Tibial artery (tissue), 4 donors: ENCODE measurements at regions not wholly inside any gene's neighbourhood (a gene's known extent, or its start where the extent isn't known, plus 50 kb on each side); places are given as distances from the start of the nearest gene placed in this dataset.

Experiments used
- DNase-seq, 2 donors: peaks; one replicate each; pipeline ENCODE4 v3.0.0-alpha.2; 2019
- H3K27ac ChIP-seq, 2 donors: fragments of 200-600 bp; sonication (generic) in 1 of 2; 1 replicate in 1 of 2; 2 replicates in 1 of 2; pipeline ENCODE4 v1.5.1; 2018 to 2019; ENCODE audit warnings: mild to moderate bottlenecking in 1 of 2
- H3K27me3 ChIP-seq, 2 donors: fragments of 200-600 bp; sonication (generic) in 1 of 2; one replicate each; pipeline versions ENCODE4 v1.5.1 to v1.6.0; 2016 to 2019
- H3K36me3 ChIP-seq, 3 donors: fragments of 200-600 bp; sonication (generic) in 2 of 3; one replicate each; pipeline ENCODE4 v1.5.1; 2016 to 2019; ENCODE audit warnings: mild to moderate bottlenecking in 2 of 3
- H3K4me1 ChIP-seq, 4 donors: fragments of 200-600 bp; sonication (generic) in 2 of 4; 1 replicate in 3 of 4; 2 replicates in 1 of 4; pipeline ENCODE4 v1.5.1; 2016 to 2019
- H3K4me3 ChIP-seq, 2 donors: fragments of 200-600 bp; sonication (generic) in 1 of 2; 1 replicate in 1 of 2; 2 replicates in 1 of 2; pipeline ENCODE4 v1.5.1; 2018 to 2019; ENCODE audit warnings: mild to moderate bottlenecking in 2 of 2
- H3K9me3 ChIP-seq, 3 donors: fragments of 200-600 bp; sonication (generic) in 1 of 3; one replicate each; pipeline ENCODE4 v1.5.1; 2016 to 2019
- intact Hi-C: fragments of 100-400 bp; cut with DNase I; formaldehyde crosslinking; loops from one replicate; pipeline ENCODE4 v1.15.0; 2023; ENCODE audit warnings: low total_unique reads
- TF ChIP-seq, protein P1 (sequence below), 2 experiments: fragments of 200-600 bp in 1 of 2; fragments of 450-650 bp in 1 of 2; IDR thresholded peaks; one replicate each; pipeline ENCODE4 v1.5.1; 2017 to 2019; ENCODE audit warnings: antibody characterized with exemption in 2 of 2, mild to moderate bottlenecking in 1 of 2, moderate library complexity in 1 of 2

DNA sequence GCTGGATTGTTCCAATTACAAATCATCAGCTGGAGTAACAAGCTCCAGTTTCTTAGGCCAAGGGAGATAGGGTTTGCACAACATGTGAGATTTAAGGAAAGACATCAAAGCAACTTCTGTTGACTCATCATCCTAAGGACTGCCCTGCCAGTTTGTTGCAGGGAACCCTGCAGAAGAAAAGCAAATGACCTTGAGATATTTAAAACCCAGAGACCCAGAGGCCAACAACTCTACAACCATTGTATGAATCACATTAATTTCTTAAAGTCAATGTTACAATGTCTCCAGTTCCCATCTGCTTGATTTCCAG, 491.8 kb upstream of the ACVR2A start:
- Histone ChIP-seq H3K4me1 (no peaks in the 10 kb centered on the region), H3K27ac (no peak overlapping the region), H3K9me3 (no peaks in the 10 kb centered on the region), H3K27me3 (no peaks in the 10 kb centered on the region), H3K4me3 (no peak overlapping the region), H3K36me3 (no peaks in the 10 kb centered on the region)
- no peak for DNase-seq
- TF ChIP-seq, protein P1, sequence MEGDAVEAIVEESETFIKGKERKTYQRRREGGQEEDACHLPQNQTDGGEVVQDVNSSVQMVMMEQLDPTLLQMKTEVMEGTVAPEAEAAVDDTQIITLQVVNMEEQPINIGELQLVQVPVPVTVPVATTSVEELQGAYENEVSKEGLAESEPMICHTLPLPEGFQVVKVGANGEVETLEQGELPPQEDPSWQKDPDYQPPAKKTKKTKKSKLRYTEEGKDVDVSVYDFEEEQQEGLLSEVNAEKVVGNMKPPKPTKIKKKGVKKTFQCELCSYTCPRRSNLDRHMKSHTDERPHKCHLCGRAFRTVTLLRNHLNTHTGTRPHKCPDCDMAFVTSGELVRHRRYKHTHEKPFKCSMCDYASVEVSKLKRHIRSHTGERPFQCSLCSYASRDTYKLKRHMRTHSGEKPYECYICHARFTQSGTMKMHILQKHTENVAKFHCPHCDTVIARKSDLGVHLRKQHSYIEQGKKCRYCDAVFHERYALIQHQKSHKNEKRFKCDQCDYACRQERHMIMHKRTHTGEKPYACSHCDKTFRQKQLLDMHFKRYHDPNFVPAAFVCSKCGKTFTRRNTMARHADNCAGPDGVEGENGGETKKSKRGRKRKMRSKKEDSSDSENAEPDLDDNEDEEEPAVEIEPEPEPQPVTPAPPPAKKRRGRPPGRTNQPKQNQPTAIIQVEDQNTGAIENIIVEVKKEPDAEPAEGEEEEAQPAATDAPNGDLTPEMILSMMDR (IDR thresholded peaks at IDR 0.05) = no peak
- intact Hi-C loops = no loop called here

DNA sequence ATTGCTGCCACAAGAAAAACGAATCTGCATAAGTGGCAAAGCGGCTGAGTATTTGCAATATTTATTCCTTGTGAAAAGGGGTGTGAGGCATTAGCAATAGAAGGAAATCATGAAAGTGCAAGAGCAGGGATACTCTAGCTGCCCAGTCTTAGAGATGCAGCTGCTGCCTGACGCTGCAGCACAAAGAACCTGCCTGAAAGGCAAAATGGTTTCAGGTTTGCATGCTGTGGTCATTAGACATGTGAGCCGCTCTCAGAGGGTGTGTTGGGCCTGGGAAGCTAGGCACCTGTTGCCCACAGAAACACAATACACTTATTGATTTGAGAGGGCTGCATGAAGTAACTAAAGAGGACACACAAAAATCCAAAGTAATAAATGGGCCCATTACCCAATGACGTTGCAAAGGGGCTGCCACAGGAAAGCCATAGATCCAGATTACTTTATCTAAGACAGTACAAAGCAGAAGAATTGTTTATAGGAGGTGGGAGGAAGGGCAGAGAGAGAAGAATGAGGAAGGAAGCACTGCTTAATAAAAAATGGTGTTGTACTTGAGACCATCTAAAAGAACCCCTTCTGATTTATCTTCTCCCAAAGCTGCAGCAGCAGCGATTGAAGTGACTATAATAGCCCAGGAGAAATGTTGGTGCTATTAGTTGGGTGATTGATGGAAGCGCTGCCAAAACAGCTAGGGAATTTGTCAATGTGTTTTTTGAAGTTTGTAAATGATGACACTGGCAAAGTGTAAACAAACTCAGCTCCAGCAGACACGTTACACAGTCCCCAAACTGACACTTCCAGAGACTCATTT, 492.4 kb upstream of the ACVR2A start:
- no peak overlapping the region for H3K27ac ChIP-seq
- TF ChIP-seq, protein P1 (IDR thresholded peaks at IDR 0.05) = no peak
- H3K27me3 ChIP-seq = no peaks in the 10 kb centered on the region
- no peak overlapping the region for H3K4me3 ChIP-seq
- DNase-seq = no peak
- no peaks in the 10 kb centered on the region for H3K36me3 ChIP-seq
- intact Hi-C loops = no loop called here
- no peaks in the 10 kb centered on the region for H3K9me3 ChIP-seq
- H3K4me1 ChIP-seq = no peaks in the 10 kb centered on the region

- DNase-seq = no peak
- intact Hi-C loops = no loop called here
- Histone ChIP-seq H3K36me3 (no peaks in the 10 kb centered on the region), H3K27me3 (no peaks in the 10 kb centered on the region), H3K27ac (no peak overlapping the region), H3K4me3 (no peak overlapping the region), H3K9me3 (no peaks in the 10 kb centered on the region), H3K4me1 (no peaks in the 10 kb centered on the region)
- TF ChIP-seq, protein P1 (IDR thresholded peaks at IDR 0.05) = no peak
These were observed 493.0 kb upstream of the ACVR2A start for GRCh38 chr2:147351784-147352183.

DNA sequence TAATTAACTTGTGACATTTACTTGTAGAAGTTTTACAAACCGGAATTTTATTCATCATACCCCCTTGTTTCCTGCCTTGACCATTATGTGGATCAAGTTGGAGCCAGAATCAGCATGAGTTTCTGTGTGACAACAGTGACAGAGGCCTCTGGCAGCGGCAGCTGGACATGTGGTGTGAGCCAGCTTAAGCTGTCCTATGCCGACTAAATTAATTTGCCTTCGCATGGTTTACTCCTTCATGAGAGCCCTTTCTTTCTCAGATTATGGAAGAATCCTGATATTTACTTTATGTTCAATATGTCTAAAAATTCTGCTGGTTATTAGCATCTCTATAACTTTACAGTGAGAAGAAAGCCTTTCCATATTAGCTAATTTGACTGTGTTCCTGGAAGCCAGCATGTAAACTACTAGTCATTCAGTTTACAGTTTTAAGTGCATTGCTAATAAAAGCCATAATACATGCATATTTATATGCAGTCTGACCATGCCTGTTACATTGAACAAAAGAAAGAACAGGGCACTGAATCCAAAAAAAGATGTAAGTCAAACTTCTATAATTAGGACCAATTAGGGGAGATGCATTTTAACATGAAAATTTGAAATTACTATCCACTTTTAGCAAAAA, 495.8 kb upstream of the ACVR2A start:
- intact Hi-C loops = no loop called here
- Histone ChIP-seq H3K4me1 (no peaks in the 10 kb centered on the region), H3K4me3 (no peak overlapping the region), H3K27ac (no peak overlapping the region), H3K36me3 (no peaks in the 10 kb centered on the region), H3K27me3 (no peaks in the 10 kb centered on the region), H3K9me3 (peaks cover 0 to 12% (median 11%) of the 10 kb centered on the region in 3 donors)
- TF ChIP-seq, protein P1 (IDR thresholded peaks at IDR 0.05) = no peak
- no peak for DNase-seq

DNA sequence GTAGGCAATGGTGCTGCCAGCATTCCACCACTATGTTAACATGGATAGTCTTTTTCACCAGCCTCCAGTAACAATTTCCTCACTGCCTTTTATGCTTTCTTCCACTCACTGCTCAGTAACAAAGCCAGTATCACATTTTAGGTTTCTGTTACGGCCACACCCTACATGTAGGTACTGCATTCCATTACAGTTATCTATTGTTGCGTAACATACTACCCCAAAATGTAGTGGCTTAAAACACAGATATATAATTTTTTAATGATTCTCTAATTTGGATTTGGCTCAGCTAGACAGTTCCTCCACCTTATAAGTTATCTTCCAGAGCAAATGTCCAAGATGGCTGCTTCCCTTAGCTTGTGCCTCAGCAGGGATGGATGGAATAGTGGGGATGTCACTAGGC, 498.7 kb upstream of the ACVR2A start:
- Histone ChIP-seq H3K4me1 (no peaks in the 10 kb centered on the region), H3K9me3 (peaks cover 0 to 12% (median 11%) of the 10 kb centered on the region in 3 donors), H3K36me3 (no peaks in the 10 kb centered on the region), H3K27ac (no peak overlapping the region), H3K4me3 (no peak overlapping the region), H3K27me3 (no peaks in the 10 kb centered on the region)
- DNase-seq = no peak
- TF ChIP-seq, protein P1 (IDR thresholded peaks at IDR 0.05) = no peak
- intact Hi-C loops = no loop called here
